GM18873 (cell line): ENCODE measurements at regions not wholly inside any gene's neighbourhood (a gene's known extent, or its start where the extent isn't known, plus 50 kb on each side); places are given as distances from the start of the nearest gene placed in this dataset.

Source experiments
- ATAC-seq: cut with Tn5 transposase; IDR thresholded peaks from one replicate; pipeline ENCODE4 v1.9.1; 2021; ENCODE audit warnings: mild to moderate bottlenecking, moderate library complexity, moderate number of reproducible peaks; ENCODE audit not compliant: unreplicated experiment, low FRiP score

GRCh38 chr13:107034236-107034872 is 466.4 kb upstream of the ARGLU1 start:
- no peak for ATAC-seq

- no peak for ATAC-seq
Observed at GRCh38 chr13:107031716-107032115, 463.8 kb upstream of the ARGLU1 start.

- ATAC-seq: no peak
Observed at GRCh38 chr13:107028751-107029150, 460.8 kb upstream of the ARGLU1 start.

GRCh38 chr13:107025991-107026390 is 458.1 kb upstream of the ARGLU1 start:
- ATAC-seq: no peak

- ATAC-seq: no peak
Observed at GRCh38 chr13:107023335-107023734, 455.4 kb upstream of the ARGLU1 start.

- ATAC-seq: no peak
Observed at GRCh38 chr13:107020393-107020792, 452.5 kb upstream of the ARGLU1 start.

GRCh38 chr13:107018285-107018684 is 450.3 kb upstream of the ARGLU1 start:
- ATAC-seq: no peak

- ATAC-seq: no peak
Observed at GRCh38 chr13:107006661-107007060, 438.7 kb upstream of the ARGLU1 start.

- no peak for ATAC-seq
Observed at GRCh38 chr13:107005577-107005976, 437.6 kb upstream of the ARGLU1 start.

- ATAC-seq: no peak
Observed at GRCh38 chr13:107003911-107004310, 436.0 kb upstream of the ARGLU1 start.

GRCh38 chr13:106998664-106999063 is 430.7 kb upstream of the ARGLU1 start:
- ATAC-seq: no peak

- no peak for ATAC-seq
Observed at GRCh38 chr13:106997696-106998095, 429.8 kb upstream of the ARGLU1 start.

- ATAC-seq: no peak
Observed at GRCh38 chr13:106996867-106997618, 429.1 kb upstream of the ARGLU1 start.

GRCh38 chr13:106990594-106990993 is 422.7 kb upstream of the ARGLU1 start:
- ATAC-seq: no peak

GRCh38 chr13:106989876-106990275 is 421.9 kb upstream of the ARGLU1 start:
- ATAC-seq: no peak

- ATAC-seq: no peak
Observed at GRCh38 chr13:106987427-106987785, 419.5 kb upstream of the ARGLU1 start.

- no peak for ATAC-seq
Observed at GRCh38 chr13:106986687-106987426, 418.9 kb upstream of the ARGLU1 start.

GRCh38 chr13:106986033-106986484 is 418.1 kb upstream of the ARGLU1 start:
- ATAC-seq: no peak

- ATAC-seq: no peak
Observed at GRCh38 chr13:106985481-106985880, 417.5 kb upstream of the ARGLU1 start.

GRCh38 chr13:106981051-106981450 is 413.1 kb upstream of the ARGLU1 start:
- no peak for ATAC-seq

GRCh38 chr13:106967391-106967790 is 399.5 kb upstream of the ARGLU1 start:
- no peak for ATAC-seq
